NCI-H128 (cell line): ENCODE measurements at regions not wholly inside any gene's neighbourhood (a gene's known extent, or its start where the extent isn't known, plus 50 kb on each side); places are given as distances from the start of the nearest gene placed in this dataset.
"Not testable (repeated sequence)": the region's sequence is repeated elsewhere in the genome, so short reads cannot be mapped to it uniquely, and the experiment has no call there.

ENCODE experiments used
- DNase-seq: peaks from one replicate; lab custom pipeline; 2025; ENCODE audit not compliant: unreplicated experiment; lab: John Stamatoyannopoulos, UW

DNA sequence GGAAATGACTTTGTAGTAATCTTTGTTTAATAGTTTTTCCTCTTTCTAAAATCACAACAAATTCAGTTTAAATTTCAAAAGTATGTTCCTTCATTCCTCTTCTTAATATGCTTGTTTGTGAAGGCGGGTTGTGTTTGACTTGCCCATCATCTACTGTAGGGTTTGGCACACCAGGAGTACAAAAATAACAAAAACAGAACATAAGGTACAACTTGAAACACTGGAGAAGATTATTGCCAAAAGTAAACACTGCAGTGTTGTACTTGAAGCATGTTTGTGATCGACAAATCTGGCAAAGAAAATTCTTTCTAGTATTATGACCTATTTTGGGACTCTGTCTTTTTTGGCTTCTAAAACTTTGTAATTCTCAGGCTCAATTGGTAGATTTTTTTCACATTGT lies 518.6 kb downstream of the SLITRK5 start:
- DNase-seq = no peak

DNA sequence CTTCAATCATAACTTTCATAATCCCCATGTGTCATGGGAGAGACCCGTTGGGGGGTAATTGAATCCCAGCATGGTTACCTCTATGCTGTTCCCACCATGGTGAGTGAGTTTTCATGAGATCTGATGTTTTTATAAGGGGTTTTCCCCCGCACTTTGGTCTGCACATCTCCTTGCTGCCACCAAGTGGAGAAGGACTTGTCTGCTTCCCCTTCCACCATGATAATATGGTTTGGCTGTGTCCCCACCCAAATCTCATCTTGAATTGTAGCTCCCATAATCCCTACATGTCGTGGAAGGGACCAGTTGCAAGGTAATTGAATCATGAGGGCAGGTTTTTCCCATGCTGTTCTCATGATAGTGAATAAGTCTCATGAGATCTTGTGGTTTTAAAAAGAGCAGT lies 524.9 kb downstream of the SLITRK5 start:
- no peak for DNase-seq

DNA sequence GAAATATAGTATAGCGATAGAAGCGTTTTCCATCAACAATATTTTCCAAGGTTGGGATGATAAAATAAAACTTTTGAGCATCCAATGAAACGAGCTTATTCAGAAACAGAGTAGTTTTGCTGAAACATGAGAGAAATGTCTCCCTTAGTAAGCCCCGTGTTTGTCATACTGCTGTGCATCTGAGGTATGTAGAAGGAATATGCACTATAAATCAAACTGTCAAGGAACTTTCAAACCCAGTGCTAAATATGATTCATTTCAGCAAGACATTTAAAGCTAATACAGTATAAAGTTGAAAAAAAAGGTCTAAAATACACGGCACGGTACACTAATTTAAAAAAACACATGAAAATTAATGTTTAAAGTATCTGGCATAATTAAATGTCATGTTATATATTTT lies 546.2 kb downstream of the SLITRK5 start:
- no peak for DNase-seq

DNA sequence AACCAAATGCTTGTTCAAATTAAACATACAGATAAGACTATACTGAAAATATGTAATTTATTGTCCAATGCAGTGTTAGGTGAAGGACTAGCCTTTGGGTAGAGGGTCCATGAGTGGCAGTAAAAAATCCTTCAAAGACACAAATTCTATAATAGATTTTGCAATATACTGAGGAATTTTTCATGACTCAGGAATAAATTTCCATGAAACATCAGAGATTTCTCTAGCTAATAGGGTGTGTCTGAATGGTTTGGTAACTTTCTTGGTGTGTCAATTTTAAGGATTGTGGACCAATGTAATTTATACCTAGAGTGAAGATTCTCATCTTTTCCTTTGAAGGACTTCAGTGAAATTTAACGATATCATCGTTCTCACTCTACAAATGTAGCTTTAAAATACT lies 546.7 kb downstream of the SLITRK5 start:
- no peak for DNase-seq

DNA sequence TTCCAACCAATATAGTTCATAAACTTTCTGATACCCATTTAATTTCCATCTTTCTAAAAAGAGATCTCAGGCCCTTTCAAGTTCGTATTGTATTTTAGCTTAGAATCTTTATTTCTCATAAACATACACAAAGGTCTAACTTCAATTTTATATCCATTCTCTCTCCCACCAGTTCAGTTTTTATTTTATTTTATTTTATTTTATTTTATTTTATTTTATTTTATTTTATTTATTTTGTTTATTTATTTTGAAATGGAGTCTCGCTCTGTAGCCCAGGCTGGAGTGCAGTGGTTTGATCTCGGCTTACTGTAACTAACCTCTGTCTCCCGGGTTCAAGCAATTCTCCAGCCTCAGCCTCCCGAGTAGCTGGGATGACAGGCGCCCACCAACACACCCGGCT lies 552.8 kb downstream of the SLITRK5 start:
- no peak for DNase-seq

DNA sequence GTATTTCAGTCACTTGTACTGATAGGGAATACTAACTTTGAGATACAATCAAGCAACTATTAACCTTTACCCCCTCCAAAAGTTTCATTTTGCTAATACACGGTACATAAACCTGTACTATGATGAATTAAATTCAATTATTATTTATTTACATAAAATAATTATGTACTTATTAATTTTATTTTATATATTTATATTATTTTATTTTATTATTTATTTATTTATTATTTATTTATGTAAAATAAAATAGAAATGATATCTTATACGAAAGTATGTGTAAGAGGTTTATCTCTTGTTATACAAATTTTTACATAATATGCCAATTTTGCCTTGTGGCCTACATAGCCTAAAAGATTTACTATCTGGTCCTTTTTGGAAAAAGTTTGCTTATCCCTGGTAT lies 564.3 kb downstream of the SLITRK5 start:
- DNase-seq = no peak

DNA sequence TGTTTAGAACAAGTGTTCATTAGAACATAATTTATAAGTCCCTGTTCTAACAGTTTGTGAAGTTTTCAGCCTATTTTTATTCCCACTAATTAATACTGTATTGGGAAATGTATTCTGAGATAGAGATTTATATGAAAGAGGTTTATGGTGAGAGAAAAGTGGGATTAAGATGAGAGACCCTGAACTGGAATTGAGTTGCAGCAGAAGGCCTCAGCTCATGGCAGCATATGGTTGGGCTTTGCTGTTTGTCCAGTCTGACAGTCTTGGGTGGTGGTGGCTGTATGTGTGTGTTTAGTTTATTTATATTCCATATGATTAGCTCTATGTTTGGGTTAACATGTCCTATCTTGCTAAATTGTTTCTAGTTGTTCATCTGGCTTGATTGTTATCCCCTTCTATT lies 575.1 kb downstream of the SLITRK5 start:
- no peak for DNase-seq

DNA sequence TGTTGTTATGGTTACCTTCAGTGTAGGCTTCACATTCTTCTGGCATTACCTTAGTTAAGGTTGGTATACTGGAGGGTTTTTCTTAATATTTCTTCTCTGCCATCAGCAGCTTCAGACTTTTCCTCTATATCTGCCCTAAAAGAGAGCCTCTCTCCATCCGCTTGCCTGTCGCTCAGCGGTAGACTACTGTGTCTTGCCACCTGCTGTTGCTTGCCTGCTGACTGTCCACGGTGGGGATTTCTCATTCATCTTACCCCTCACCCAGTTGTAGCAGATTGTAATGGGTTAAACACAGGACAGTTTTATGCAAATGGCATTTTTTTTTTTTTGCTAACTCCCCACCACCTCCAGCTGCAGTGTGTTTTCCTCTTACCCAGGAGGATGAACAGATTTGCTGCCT lies 577.2 kb downstream of the SLITRK5 start:
- no peak for DNase-seq

DNA sequence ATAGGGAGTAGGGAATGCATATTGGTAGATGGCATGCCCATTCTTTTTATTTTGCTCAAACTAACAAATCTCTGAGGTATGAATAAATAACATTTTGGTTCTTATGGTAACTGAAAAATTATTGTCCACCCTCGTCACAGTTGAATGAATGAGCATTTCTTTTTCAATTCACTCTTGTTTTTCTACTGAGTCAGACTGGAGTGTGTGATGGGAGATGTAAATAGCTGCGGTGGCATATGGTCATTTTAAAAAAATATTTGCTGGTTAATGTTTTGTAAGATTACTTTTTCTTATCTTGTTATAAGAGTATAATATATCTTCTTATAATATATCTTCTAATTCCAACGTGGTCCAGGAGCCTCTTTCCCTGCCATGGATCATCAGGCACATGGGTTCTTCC lies 586.5 kb downstream of the SLITRK5 start:
- no peak for DNase-seq

DNA sequence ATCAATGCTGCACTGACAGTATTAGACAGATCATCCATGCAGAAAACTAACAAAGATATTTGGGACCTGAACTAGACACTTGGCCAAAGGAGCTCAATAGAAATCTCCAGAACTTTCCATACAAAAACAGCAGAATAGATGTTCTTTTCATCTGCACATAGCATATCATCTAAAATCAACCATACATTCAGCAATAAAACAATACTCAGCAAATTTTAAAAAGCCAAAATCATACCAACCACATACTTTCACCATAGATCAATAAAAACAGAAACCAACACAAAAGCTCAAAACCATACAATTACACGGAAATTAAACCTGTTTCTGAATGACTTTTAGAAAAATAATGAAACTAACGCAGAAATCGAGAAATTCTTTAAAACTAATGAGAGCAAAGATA lies 592.6 kb downstream of the SLITRK5 start:
- no peak for DNase-seq

DNA sequence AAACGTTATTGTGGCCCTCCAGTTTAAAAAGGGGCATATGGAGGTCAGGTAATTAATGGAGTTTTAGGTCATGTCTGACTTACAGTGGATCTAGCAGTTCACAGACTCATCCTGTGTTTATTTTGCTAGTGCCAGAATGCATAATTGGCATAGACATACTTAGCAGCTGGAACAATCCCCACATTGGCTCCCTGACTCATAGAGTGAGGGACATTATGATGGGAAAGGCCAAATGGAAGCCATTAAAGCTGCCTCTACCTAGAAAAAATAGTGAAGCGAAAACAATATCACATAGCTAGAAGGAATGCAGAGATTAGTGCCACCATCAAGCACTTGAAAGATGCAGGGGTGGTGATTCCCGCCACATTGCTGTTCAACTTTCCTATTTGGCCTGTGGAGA lies 610.7 kb downstream of the SLITRK5 start:
- no peak for DNase-seq

DNA sequence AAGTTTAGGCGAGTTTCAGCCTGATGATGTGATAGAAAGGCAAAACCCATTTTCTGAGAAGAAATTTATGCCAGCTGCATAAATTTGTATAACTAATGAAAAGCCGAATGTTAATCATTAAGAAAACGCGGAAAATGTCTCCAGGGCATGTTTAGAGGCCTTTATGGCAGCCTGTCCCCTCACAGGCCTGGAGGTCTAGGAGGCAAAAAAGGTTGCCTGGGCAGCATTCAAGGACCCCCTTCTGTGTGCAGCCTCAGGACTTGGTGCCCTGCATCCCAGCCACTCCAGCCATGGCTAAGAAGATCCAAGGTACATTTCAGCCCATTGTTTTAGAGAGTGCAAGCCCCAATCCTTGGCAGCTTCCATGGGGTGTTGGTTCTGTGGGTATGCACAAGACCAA lies 614.2 kb downstream of the SLITRK5 start:
- DNase-seq = no peak

DNA sequence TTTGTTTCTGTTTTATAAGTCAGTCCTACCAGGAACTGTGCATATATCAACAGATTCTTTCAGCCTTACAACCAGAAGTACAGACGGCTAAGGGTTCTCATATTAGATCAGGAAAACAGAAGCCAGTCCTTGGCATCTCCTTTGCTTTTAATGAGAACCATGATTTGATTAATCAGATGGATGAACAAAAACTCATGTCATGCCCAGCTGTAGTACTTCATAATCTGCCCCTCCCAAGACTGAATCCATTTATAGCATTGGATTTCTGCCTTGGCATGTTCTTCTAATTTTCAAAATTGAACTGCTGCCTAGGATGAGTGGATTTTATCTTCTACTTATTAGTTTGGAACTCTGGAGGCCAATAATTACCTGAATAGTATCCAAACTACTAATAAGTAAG lies 617.2 kb downstream of the SLITRK5 start:
- DNase-seq = no peak

DNA sequence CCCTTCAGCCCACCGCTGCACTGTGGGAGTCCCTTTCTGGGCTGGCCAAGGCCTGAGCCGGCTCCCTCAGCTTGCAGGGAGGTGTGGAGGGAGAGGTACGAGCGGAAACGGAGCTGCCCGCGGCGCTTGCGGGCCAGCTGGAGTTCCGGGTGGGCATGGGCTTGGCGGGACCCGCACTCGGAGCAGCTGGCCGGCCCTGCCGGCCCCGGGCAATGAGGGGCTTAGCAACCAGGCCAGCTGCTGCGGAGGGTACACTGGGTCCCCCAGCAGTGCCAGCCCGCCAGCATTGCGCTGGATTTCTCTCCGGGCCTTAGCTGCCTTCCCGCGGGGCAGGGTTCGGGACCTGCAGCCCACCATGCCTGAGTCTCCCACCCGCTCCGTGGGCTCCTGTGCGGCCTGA lies 620.6 kb downstream of the SLITRK5 start:
- DNase-seq = not testable (repeated sequence)

DNA sequence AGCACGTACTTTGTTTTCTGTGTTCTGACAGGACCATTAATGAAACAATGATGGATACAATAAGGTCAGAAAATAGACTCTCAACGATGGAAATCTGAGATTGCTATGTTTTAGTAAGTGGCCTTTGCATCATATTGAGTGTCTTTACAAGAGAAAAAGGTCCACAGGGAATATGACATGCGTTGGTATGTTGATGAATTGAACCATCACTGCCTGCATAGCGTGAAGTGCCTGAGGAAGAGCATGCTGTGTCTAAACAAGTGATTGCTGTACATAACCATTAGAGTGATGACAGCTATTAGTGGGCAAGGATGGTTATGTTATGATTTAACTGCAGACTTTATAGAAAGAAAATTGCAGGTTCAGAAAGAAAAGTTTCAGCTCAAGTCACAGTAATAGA lies 623.2 kb downstream of the SLITRK5 start:
- DNase-seq = no peak

DNA sequence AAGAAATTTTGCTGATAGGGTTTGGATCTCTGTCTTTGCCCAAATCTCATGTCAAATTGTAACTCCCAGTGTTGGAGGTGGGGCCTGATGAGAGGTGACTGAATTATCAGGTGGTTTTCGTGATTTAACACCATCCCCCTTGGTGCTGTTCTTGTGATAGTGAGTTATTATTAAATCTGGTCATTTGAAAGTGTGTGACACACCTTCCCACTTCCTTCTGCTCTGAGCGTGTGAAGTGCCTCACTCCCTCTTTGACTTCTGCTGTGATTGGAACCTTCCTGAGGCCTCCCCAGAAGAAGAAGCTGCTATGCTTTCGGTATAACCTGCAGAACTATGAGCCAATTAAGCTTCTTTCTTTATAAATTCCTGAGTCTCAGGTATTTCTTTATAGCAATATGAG lies 632.0 kb downstream of the SLITRK5 start:
- no peak for DNase-seq

DNA sequence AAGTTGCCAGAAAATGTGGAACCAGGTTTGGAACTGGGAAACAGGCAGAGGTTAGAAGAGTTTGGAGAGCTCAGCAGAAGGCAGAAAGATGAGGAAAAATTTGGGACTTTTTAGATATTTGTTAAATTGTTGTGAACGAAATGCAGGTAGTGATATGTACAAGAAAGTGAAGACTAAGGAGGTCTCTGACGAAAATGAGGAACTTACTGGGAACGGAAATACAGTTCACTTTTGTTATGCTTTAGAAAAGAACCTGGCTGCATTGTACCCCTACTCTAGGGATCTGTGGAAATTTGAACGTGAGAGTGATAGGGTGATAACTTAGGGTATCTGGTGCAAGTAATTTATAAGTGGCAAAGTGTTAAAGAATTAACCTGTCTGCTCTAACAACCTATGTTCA lies 632.4 kb downstream of the SLITRK5 start:
- no peak for DNase-seq

DNA sequence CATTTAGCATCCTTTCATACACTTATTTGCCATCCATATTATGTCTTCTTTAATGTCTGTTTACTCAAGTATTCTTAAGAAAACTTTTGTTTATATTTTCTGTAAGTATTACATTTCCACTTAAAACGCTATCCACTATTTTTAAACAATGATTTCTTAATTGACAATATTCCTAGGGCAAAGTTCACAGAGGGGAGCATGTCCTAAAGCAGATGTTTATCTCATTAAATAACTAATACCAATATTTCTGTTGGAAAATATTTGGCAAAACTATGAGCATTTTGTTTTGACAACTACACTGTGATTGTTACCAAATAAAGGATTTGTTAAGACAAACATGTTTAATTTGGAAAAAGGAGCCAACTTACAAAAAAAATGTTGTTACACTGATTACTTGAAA lies 643.3 kb downstream of the SLITRK5 start:
- DNase-seq = no peak

DNA sequence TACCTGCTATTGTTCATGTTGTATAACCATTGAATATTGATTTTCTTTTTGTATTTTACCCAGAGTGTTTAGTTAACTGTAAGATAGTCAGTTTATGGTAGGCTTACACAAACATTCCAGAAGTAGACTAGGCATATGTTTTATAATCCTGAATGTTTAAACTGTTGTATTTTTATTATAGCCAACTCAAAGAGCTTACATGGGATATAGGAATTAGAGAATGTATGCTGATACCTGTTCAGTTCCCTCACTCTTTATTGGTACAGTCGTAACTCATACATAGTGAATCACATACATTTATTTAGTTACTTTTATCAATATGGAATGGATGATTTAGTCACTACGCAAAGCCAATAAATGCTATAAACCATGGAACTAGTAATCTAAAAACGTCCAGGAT lies 657.9 kb downstream of the SLITRK5 start:
- no peak for DNase-seq

DNA sequence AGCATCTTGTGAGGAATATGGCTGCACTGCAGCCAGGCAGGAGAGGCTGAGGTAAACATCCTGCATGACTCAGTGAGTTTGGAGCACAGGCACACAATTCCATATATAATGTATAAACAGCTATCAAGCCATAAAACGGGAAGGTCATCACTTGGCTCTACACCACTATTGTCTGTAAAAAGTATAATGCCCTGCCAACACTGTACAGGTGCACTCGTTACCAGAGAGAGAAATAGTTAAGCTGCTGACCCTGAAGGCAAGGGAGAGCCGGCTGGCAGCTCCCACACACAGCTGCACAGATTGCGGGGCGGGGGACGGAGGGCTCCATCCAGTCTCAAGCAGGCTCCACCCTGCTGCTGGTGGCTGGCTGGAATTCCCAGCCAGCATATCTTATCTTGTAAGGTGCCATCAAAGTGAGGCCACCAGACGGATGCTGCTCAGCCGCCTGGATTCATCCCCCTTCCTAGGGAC lies 668.1 kb downstream of the SLITRK5 start:
- DNase-seq = no peak

DNA sequence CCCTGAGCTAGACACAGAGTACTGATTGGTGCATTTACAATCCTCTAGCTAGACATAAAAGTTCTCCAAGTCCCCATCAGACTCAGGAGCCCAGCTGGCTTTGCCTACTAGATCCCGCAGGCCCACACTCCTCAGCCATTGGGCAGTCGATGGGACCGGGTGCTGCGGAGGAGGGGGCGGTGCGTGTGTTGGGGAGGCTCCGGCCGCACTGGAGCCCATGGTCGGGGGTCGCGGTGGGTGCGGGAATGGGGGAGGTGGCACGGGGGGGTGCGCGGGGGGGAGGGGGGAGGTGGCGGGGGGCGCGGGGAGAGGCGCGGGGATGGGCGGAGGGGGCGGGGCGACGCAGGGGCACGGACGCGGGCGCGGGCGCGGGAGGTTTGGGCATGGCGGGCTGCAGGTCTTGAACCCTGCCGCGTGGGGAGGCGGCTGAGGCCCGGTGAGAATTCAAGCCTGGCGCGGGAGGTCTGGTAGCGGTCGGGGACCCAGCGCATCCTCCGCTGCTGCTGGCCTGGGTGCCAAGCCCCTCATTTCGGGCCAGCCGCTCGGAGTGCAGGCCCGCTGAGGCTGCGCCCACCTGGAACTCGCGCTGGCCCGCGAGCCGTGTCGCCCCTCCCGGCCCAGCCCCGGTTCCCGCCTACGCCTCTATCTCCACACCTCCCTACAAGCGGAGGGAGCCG lies 674.1 kb downstream of the SLITRK5 start:
- DNase-seq = no peak

DNA sequence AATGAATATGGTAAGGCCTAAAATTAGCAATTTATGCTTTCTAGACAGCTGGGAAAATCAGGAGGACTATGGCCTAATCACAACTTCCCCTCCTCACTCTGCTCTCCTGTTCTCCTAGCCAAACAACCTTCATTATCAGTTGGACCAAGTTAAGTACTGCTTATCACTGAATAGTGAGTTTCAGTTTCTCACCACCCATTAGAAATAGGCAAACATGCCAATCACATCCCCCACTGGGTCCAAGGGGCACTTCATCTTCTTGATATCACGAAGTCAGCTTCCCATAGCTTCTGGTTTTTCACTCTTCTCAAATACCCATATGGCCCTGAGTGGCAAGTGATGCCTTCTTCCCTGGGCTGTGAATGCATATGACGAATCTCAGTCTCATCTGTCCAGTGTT lies 689.6 kb downstream of the SLITRK5 start:
- no peak for DNase-seq

DNA sequence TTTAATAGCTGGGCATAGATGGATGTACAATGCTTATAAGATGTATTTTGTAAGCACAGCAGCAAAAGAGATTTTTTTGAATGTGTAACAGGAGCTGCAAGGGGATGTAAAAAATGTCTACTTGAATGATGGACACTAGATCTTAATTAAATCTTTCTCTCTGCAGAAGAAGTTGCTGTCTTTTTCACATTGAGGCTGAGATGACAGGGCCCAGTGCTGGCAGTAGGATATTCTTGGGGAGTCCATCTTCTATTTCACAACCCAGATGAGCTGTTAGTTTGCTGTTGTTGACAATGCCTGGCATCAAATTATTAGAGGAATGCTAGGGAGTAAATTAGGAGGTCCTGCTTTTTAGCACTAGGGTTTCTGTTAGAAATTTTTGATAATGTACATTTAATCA lies 698.7 kb downstream of the SLITRK5 start:
- no peak for DNase-seq
